H1 (cell line): ENCODE measurements at regions not wholly inside any gene's neighbourhood (a gene's known extent, or its start where the extent isn't known, plus 50 kb on each side); places are given as distances from the start of the nearest gene placed in this dataset.

Experiments used
- CTCF ChIA-PET: fragments of 300-600 bp; sonication (Branson Sonifier 250); formaldehyde crosslinking; loops from one replicate; lab custom pipeline; 2021; ENCODE audit not compliant: partially characterized antibody; lab: Charles Lee
- POLR2A ChIA-PET: fragments of 300-600 bp; sonication (Branson Sonifier 250); formaldehyde crosslinking; loops from one replicate; lab custom pipeline; 2021; ENCODE audit warnings: inconsistent platforms; ENCODE audit not compliant: partially characterized antibody; lab: Charles Lee
- DNase-seq, 2 experiments: peaks; one replicate each; pipeline versions ENCODE4 v3.0.0 to v3.0.0-alpha.2; 2010 to 2022; ENCODE audit warnings: low spot score in 2 of 2, low read depth in 1 of 2, mixed read lengths in 1 of 2
- FAIRE-seq: peaks from 2 replicates; lab custom pipeline; 2011; peaks lifted over from hg19 to GRCh38; lab: Jason Lieb, UNC
- H2AFZ ChIP-seq: 2 replicates; pipeline ENCODE4 v1.8.1; 2012; ENCODE audit warnings: low read length, inconsistent platforms
- H2AK5ac ChIP-seq: 2 replicates; pipeline ENCODE4 v1.6.1; 2013; ENCODE audit warnings: low read depth, low read length
- H2BK120ac ChIP-seq: replicated peaks from 2 replicates; pipeline ENCODE3; 2013; ENCODE audit warnings: low read depth, low read length, inconsistent platforms
- H2BK12ac ChIP-seq: 2 replicates; pipeline ENCODE4 v1.6.1; 2013; ENCODE audit warnings: low read depth, low read length
- H2BK15ac ChIP-seq: 2 replicates; pipeline ENCODE4 v1.6.1; 2013; ENCODE audit warnings: low read length
- H2BK20ac ChIP-seq: 2 replicates; pipeline ENCODE4 v1.6.1; 2013; ENCODE audit warnings: low read length
- H2BK5ac ChIP-seq: 2 replicates; pipeline ENCODE4 v1.6.1; 2013; ENCODE audit warnings: low read depth, low read length
- H3K14ac ChIP-seq: 2 replicates; pipeline ENCODE4 v1.6.1; 2013; ENCODE audit warnings: inconsistent platforms; ENCODE audit not compliant: insufficient read length
- H3K18ac ChIP-seq: 2 replicates; pipeline ENCODE4 v1.6.1; 2013; ENCODE audit warnings: low read length; ENCODE audit errors: extremely low read depth
- H3K23ac ChIP-seq: 2 replicates; pipeline ENCODE4 v1.6.1; 2013; ENCODE audit warnings: inconsistent platforms; ENCODE audit not compliant: insufficient read length
- H3K23me2 ChIP-seq: 2 replicates; pipeline ENCODE4 v1.6.1; 2013; ENCODE audit warnings: low read depth, low read length
- H3K27ac ChIP-seq: 2 replicates; pipeline ENCODE4 v1.6.1; 2011; ENCODE audit warnings: low read depth, low read length, inconsistent platforms
- H3K27me3 ChIP-seq, 4 experiments: replicated peaks in 1 of 4; 1 replicate in 1 of 4; 2 replicates in 3 of 4; pipeline versions ENCODE4 v1.6.1 to v1.8.1; 2011 to 2013; ENCODE audit warnings: low read length in 3 of 4, mild to moderate bottlenecking in 3 of 4, inconsistent platforms in 2 of 4, mixed read lengths in 2 of 4, moderate library complexity in 1 of 4; ENCODE audit not compliant: control insufficient read depth in 3 of 4, insufficient read depth in 3 of 4; ENCODE audit errors: extremely low read depth in 1 of 4
- H3K36me3 ChIP-seq, 4 experiments: 2 replicates each; pipeline versions ENCODE4 v1.6.1 to v1.8.1; 2011 to 2013; ENCODE audit warnings: mild to moderate bottlenecking in 4 of 4, low read length in 3 of 4, moderate library complexity in 2 of 4, control low read depth in 1 of 4, inconsistent platforms in 1 of 4; ENCODE audit not compliant: insufficient read depth in 4 of 4, control insufficient read depth in 2 of 4
- H3K4ac ChIP-seq: replicated peaks from 2 replicates; pipeline ENCODE3; 2013; ENCODE audit warnings: low read length, low read depth, mixed read lengths, inconsistent platforms; ENCODE audit not compliant: insufficient read length
- H3K4me1 ChIP-seq, 4 experiments: replicated peaks in 1 of 4; 1 replicate in 1 of 4; 2 replicates in 3 of 4; pipeline versions ENCODE4 v1.6.1 to v1.8.1; 2011 to 2013; ENCODE audit warnings: low read length in 3 of 4, inconsistent platforms in 2 of 4, mixed read lengths in 1 of 4; ENCODE audit not compliant: insufficient read depth in 4 of 4, control insufficient read depth in 3 of 4
- H3K4me2 ChIP-seq, 2 experiments: 2 replicates each; pipeline versions ENCODE4 v1.6.1 to v1.8.1; 2011 to 2013; ENCODE audit warnings: low read depth in 2 of 2, low read length in 2 of 2, control low read depth in 1 of 2, inconsistent platforms in 1 of 2, mild to moderate bottlenecking in 1 of 2; ENCODE audit not compliant: insufficient read depth in 1 of 2
- H3K4me3 ChIP-seq, 4 experiments: fragments of 200-600, 300-600 bp in 1 of 4; sonication (generic), shearing (Covaris generic), sonication (Bioruptor Twin) in 1 of 4; 2 replicates each; pipeline versions ENCODE4 v1.5.1 to v1.8.1; 2011 to 2016; ENCODE audit warnings: low read length in 4 of 4, low read depth in 3 of 4, control low read depth in 2 of 4, inconsistent platforms in 2 of 4, mild to moderate bottlenecking in 2 of 4, mixed read lengths in 1 of 4, moderate library complexity in 1 of 4; ENCODE audit not compliant: insufficient read depth in 2 of 4; ENCODE audit errors: extremely low read depth in 1 of 4
- H3K56ac ChIP-seq: replicated peaks from 2 replicates; pipeline ENCODE3; 2013; ENCODE audit warnings: low read depth, mild to moderate bottlenecking, mixed read lengths, low read length, inconsistent platforms; ENCODE audit not compliant: insufficient read length
- H3K79me1 ChIP-seq: 2 replicates; pipeline ENCODE4 v1.6.1; 2013; ENCODE audit warnings: low read depth, low read length, control low read depth
- H3K79me2 ChIP-seq, 2 experiments: 2 replicates each; pipeline versions ENCODE4 v1.6.1 to v1.8.1; 2012 to 2013; ENCODE audit warnings: low read length in 2 of 2, mild to moderate bottlenecking in 2 of 2, inconsistent platforms in 1 of 2; ENCODE audit not compliant: insufficient read depth in 2 of 2, control insufficient read depth in 1 of 2
- H3K9ac ChIP-seq, 4 experiments: replicated peaks in 1 of 4; 1 replicate in 1 of 4; 2 replicates in 3 of 4; pipeline versions ENCODE4 v1.6.1 to v1.8.1; 2011 to 2013; ENCODE audit warnings: low read depth in 3 of 4, low read length in 3 of 4, control low read depth in 2 of 4, mild to moderate bottlenecking in 2 of 4, moderate library complexity in 2 of 4, inconsistent platforms in 1 of 4; ENCODE audit errors: extremely low read depth in 1 of 4
- H3K9me3 ChIP-seq, 2 experiments: 2 replicates each; pipeline versions ENCODE4 v1.6.1 to v1.8.1; 2012 to 2013; ENCODE audit warnings: mild to moderate bottlenecking in 2 of 2, moderate library complexity in 2 of 2, control low read depth in 1 of 2, inconsistent platforms in 1 of 2, low read depth in 1 of 2, low read length in 1 of 2, mixed read lengths in 1 of 2; ENCODE audit not compliant: insufficient read depth in 2 of 2
- H4K20me1 ChIP-seq, 2 experiments: replicated peaks in 1 of 2; 2 replicates each; pipeline versions ENCODE3 to v1.8.1; 2011 to 2013; ENCODE audit warnings: inconsistent platforms in 2 of 2, low read length in 2 of 2, mild to moderate bottlenecking in 1 of 2; ENCODE audit not compliant: insufficient read depth in 2 of 2, control insufficient read depth in 1 of 2
- H4K5ac ChIP-seq: 2 replicates; pipeline ENCODE4 v1.6.1; 2013; ENCODE audit warnings: low read length, low read depth, mixed read lengths, inconsistent platforms; ENCODE audit not compliant: insufficient read length
- H4K8ac ChIP-seq: 2 replicates; pipeline ENCODE4 v1.8.0; 2013; ENCODE audit warnings: mild to moderate bottlenecking, moderate library complexity, low read length, inconsistent platforms; ENCODE audit not compliant: insufficient read depth; ENCODE audit errors: extremely low read depth
- H4K91ac ChIP-seq: replicated peaks from 2 replicates; pipeline ENCODE3; 2013; ENCODE audit warnings: low read length, mixed read lengths, inconsistent platforms; ENCODE audit not compliant: insufficient read length
- HDAC2 ChIP-seq, 2 experiments: fragments of 300-600 bp in 1 of 2; sonication (generic) in 1 of 2; IDR thresholded peaks; 2 replicates each; pipeline ENCODE4 v1.6.1; 2011 to 2012; ENCODE audit warnings: low read depth in 2 of 2, low read length in 2 of 2, mild to moderate bottlenecking in 2 of 2, moderate library complexity in 2 of 2, borderline replicate concordance in 1 of 2, inconsistent platforms in 1 of 2
- POLR2A ChIP-seq, 2 experiments: IDR thresholded peaks; 1 replicate in 1 of 2; 2 replicates in 1 of 2; pipeline ENCODE4 v1.6.1; 2011; ENCODE audit warnings: low read depth in 2 of 2, low read length in 2 of 2, mild to moderate bottlenecking in 2 of 2; ENCODE audit errors: control extremely low read depth in 1 of 2
- SIN3A ChIP-seq, 2 experiments: IDR thresholded peaks in 1 of 2; conservative IDR thresholded peaks in 1 of 2; 2 replicates each; pipeline ENCODE4 v1.6.1; 2011 to 2012; ENCODE audit warnings: low read length in 2 of 2, improper control_type of control experiment in 1 of 2, low read depth in 1 of 2, mild to moderate bottlenecking in 1 of 2
- SRF ChIP-seq: IDR thresholded peaks from 2 replicates; pipeline ENCODE4 v1.6.1; 2011; ENCODE audit warnings: mild to moderate bottlenecking, low read depth, low read length, moderate library complexity
- WGBS, 2 experiments: shearing (Covaris generic) in 1 of 2; methylation state at CpG; one replicate each; pipeline versions ENCODE4 v1.1.6 to v1.1.7; 2013 to 2015; ENCODE audit warnings: low lambda C conversion rate in 2 of 2, mixed read lengths in 2 of 2, inconsistent platforms in 1 of 2, low coverage in 1 of 2, missing lambda C conversion rate in 1 of 2; ENCODE audit not compliant: insufficient replicate concordance in 2 of 2, insufficient coverage in 1 of 2, insufficient read length in 1 of 2; ENCODE audit errors: extremely low coverage in 1 of 2, missing lambda C conversion rate in 1 of 2; 5-methylcytosine and 5-hydroxymethylcytosine counted together

GRCh38 chr6:2563635-2564034 lies 187.1 kb downstream of the MYLK4 start:
- Histone ChIP-seq H4K5ac (no peak overlapping the region), H2BK12ac (no peak overlapping the region), H2BK5ac (no peak overlapping the region), H3K9me3 (no peaks in the 10 kb centered on the region), H3K27me3 (no peaks in the 10 kb centered on the region), H2BK20ac (no peak overlapping the region), H3K4ac (no peak overlapping the region), H3K4me3 (no peak overlapping the region), H2BK15ac (no peak overlapping the region), H2BK120ac (no peak overlapping the region), H4K91ac (no peak overlapping the region), H3K4me1 (no peaks in the 10 kb centered on the region), H4K8ac (no peak overlapping the region), H3K27ac (no peak overlapping the region), H2AK5ac (no peak overlapping the region), H4K20me1 (no peaks in the 10 kb centered on the region), H2AFZ (no peak overlapping the region), H3K14ac (no peak overlapping the region), H3K79me1 (no peaks in the 10 kb centered on the region), H3K23me2 (no peaks in the 10 kb centered on the region), H3K36me3 (no peaks in the 10 kb centered on the region), H3K18ac (no peak overlapping the region), H3K9ac (no peak overlapping the region), H3K4me2 (no peak overlapping the region), H3K56ac (no peak overlapping the region), H3K79me2 (no peaks in the 10 kb centered on the region), H3K23ac (no peak overlapping the region)
- CTCF ChIA-PET = no interaction called here
- DNase-seq (no peak), FAIRE-seq (no peak)
- 89% methylated on average over 6 of the region's 6 CpGs; no CpG with 5 or more reads in 1 of the 2 experiments for WGBS, 2 experiments
- POLR2A ChIA-PET = interaction anchor here (1.6 kb wide), 1 partner anchor 29 kb away, joined by 3 read pairs; no protein-coding TSS in a partner anchor
- TF ChIP-seq HDAC2 (IDR thresholded peaks at IDR 0.05; ENCODE audit: borderline replicate concordance in 1 of 2, low read depth in 2 of 2, low read length in 2 of 2) (no peak), POLR2A (IDR thresholded peaks at IDR 0.05; ENCODE audit: control extremely low read depth in 1 of 2, low read depth in 2 of 2, low read length in 2 of 2) (no peak), SRF (no peak), SIN3A (conservative IDR thresholded peaks at IDR 0.05 in 1 of 2, IDR thresholded peaks at IDR 0.05 in 1 of 2; ENCODE audit: low read depth in 1 of 2, low read length in 2 of 2) (no peak)
